Heart right ventricle (tissue), 16 donors: ENCODE measurements at regions not wholly inside any gene's neighbourhood (a gene's known extent, or its start where the extent isn't known, plus 50 kb on each side); places are given as distances from the start of the nearest gene placed in this dataset.

Experiments used
- ATAC-seq, 8 donors: fragments of 200-7000 bp; cut with Tn5 transposase; one replicate each; pipeline ENCODE4 v1.9.1; 2020; ENCODE audit warnings: mild to moderate bottlenecking in 8 of 8, moderate library complexity in 8 of 8, moderate number of reproducible peaks in 1 of 8
- DNase-seq, 2 donors: peaks; one replicate each; pipeline ENCODE4 v3.0.0-alpha.2; 2020
- H3K27ac ChIP-seq, 10 donors: fragments of 200-600 bp; sonication (generic) in 2 of 10; one replicate each; pipeline versions ENCODE4 v1.5.0 to v1.8.0; 2020 to 2022; ENCODE audit warnings: mild to moderate bottlenecking in 3 of 10
- H3K27me3 ChIP-seq, 7 donors: fragments of 200-600 bp; one replicate each; pipeline ENCODE4 v1.8.0; 2021 to 2022; ENCODE audit warnings: mild to moderate bottlenecking in 2 of 7
- H3K36me3 ChIP-seq, 9 donors: fragments of 200-600 bp; sonication (generic) in 1 of 9; one replicate each; pipeline versions ENCODE4 v1.5.0 to v1.8.0; 2020 to 2022; ENCODE audit warnings: mild to moderate bottlenecking in 2 of 9
- H3K4me1 ChIP-seq, 9 donors: fragments of 200-600 bp; sonication (generic) in 1 of 9; one replicate each; pipeline versions ENCODE4 v1.5.0 to v1.8.0; 2020 to 2022; ENCODE audit warnings: mild to moderate bottlenecking in 4 of 9
- H3K4me3 ChIP-seq, 10 donors: fragments of 200-600 bp; sonication (generic) in 2 of 10; one replicate each; pipeline versions ENCODE4 v1.5.0 to v1.8.0; 2020 to 2022; ENCODE audit warnings: mild to moderate bottlenecking in 7 of 10, moderate library complexity in 2 of 10
- H3K9me3 ChIP-seq, 11 donors: fragments of 200-600 bp in 10 of 11; sonication (generic) in 2 of 11; one replicate each; pipeline versions ENCODE4 v1.5.0 to v1.8.0; 2013 to 2022; ENCODE audit warnings: mild to moderate bottlenecking in 2 of 11, control low read depth in 1 of 11, moderate library complexity in 1 of 11
- WGBS, 2 donors: extraction: QIAGEN DNeasy Blood & Tissue Kit; methylation state at CpG; one replicate each; pipeline ENCODE4 v1.1.7; 2013; ENCODE audit warnings: inconsistent platforms in 1 of 2; 5-methylcytosine and 5-hydroxymethylcytosine counted together
- intact Hi-C, 10 donors: fragments of 100-400 bp; cut with DNase I; formaldehyde crosslinking; loops; one replicate each; pipeline versions ENCODE4 v1.11.1 to v1.14.2; 2022
- TF ChIP-seq, protein P1 (sequence below), 9 donors: fragments of 200-600 bp; sonication (generic) in 2 of 9; IDR thresholded peaks; one replicate each; pipeline versions ENCODE4 v1.5.0 to v1.8.0; 2021 to 2022; ENCODE audit warnings: antibody characterized with exemption in 9 of 9, mild to moderate bottlenecking in 5 of 9, moderate library complexity in 1 of 9
- donor health status: Arrhythmogenic right ventricular cardiomyopathy.
- donor health status: ischemic (EF 13 %, LVEDD 7.1; RV severe dilation, severe dysfunction).
- donor health status: healthy with polysubstance abuse.
- donor health status: DM: no; HTN: yes; CAD: no.
- donor health status: DM: no; HTN: no; CAD: no.
- donor health status: ischemic (EF 25% LVEDD 6.9; RV normal size, moderate dysfunction).
- donor health status: ischemic (EF 25% LVEDD 5.7; RV mildly dilated, moderate dysfunction).
- donor health status: healthy.
- donor health status: DM: yes; HTN: yes; CAD: no.
- donor health status: Ischemic cardiomyopathy.
- donor health status: ischemic (EF 35%, LVEDD 5.7; RV mildly dilated, moderate dysfunction).
- donor health status: nonischemic (EF 11% LVEDD 7.7; RV severe dilation, severe dysfunction).
- donor health status: DM: yes; HTN: yes; CAD: no.
- donor health status: PGD.
- donor health status: ischemic (EF 29% LVEDD 5.4; RV normal size, mild dysfunction).
- donor health status: nonischemic (EF 23%, LVEDD 6.1; RV moderate dilation, normal function).

DNA sequence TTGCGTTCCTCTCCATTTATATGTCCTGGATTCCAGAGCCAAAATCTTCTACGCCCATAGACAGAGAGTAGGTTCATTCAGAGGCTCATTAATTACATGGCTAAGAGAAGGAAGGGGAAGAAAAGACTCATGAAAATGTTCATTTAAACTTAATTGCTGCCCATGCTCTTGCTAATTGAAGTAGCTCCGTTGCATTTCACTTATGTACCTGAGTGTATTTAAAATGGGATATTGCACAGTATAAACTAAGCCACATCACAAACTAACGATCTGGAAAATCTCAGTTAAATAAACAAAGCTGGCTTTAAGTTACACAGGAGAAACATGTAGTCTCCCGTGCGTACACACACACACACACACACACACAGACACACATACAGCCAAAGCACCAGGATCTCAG is 269.2 kb downstream of the CDC5L start:
- H3K4me3 ChIP-seq: no peak overlapping the region
- H3K9me3 ChIP-seq: peaks cover 0 to 4% (median 0%) of the 10 kb centered on the region in 11 donors
- peaks cover 0 to 9% (median 0%) of the 10 kb centered on the region in 7 donors for H3K27me3 ChIP-seq
- TF ChIP-seq, protein P1, sequence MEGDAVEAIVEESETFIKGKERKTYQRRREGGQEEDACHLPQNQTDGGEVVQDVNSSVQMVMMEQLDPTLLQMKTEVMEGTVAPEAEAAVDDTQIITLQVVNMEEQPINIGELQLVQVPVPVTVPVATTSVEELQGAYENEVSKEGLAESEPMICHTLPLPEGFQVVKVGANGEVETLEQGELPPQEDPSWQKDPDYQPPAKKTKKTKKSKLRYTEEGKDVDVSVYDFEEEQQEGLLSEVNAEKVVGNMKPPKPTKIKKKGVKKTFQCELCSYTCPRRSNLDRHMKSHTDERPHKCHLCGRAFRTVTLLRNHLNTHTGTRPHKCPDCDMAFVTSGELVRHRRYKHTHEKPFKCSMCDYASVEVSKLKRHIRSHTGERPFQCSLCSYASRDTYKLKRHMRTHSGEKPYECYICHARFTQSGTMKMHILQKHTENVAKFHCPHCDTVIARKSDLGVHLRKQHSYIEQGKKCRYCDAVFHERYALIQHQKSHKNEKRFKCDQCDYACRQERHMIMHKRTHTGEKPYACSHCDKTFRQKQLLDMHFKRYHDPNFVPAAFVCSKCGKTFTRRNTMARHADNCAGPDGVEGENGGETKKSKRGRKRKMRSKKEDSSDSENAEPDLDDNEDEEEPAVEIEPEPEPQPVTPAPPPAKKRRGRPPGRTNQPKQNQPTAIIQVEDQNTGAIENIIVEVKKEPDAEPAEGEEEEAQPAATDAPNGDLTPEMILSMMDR (IDR thresholded peaks at IDR 0.05): no peak
- no peak overlapping the region for H3K27ac ChIP-seq
- intact Hi-C loops: loop anchor here in 9 of 10 donors (2.0 to 10.0 kb wide), 8 partner anchors 182 to 1268 kb away; no protein-coding TSS in a partner anchor
- no peak for DNase-seq
- WGBS, 2 donors: 91 to 94% methylated on average over 6 of the region's 6 CpGs
- ATAC-seq: no peak
- H3K4me1 ChIP-seq: peaks cover 0 to 8% (median 3%) of the 10 kb centered on the region in 9 donors
- no peaks in the 10 kb centered on the region for H3K36me3 ChIP-seq

DNA sequence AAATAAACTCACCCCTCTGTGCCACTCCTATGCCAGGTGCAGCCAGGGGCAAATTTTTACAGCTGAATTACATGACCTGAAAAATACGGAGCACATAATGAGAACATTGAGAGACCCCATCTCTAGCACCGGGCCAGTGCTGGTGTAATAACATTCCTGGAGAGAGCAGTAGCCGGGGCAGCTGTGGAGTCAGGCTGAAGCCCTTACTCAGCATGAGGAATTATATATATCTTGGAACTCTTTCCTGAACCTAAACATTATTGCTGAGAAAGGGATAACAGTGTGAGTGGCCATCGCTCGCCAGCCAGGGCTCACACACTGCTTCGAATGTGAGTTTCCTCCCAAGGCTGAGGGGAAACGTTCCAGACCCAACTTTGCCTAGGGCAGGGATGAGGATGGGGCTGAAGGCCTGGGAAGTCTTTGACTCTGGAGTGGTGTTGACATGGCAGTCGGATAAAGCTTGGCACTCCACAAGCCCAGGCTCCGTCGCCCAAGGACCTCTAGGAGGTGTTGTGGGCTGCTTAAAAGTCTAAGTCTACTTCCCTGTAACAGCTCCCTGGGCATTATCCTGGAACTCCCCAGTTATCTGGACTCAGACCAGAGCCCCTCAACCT is 269.8 kb downstream of the CDC5L start:
- Histone ChIP-seq H3K4me1 (peaks cover 0 to 8% (median 3%) of the 10 kb centered on the region in 9 donors), H3K27ac (no peak overlapping the region), H3K27me3 (peaks cover 0 to 12% (median 0%) of the 10 kb centered on the region in 7 donors), H3K4me3 (no peak overlapping the region), H3K36me3 (no peaks in the 10 kb centered on the region), H3K9me3 (peaks cover 0 to 4% (median 0%) of the 10 kb centered on the region in 11 donors)
- DNase-seq: no peak
- ATAC-seq: peak in 1 of 8 donors; percentile 24
- WGBS, 2 donors: 60 to 70% methylated on average over 10 of the region's 10 CpGs
- intact Hi-C loops: loop anchor here in 9 of 10 donors (2.0 to 10.0 kb wide), 8 partner anchors 183 to 1267 kb away; no protein-coding TSS in a partner anchor
- TF ChIP-seq, protein P1 (IDR thresholded peaks at IDR 0.05): no peak

DNA sequence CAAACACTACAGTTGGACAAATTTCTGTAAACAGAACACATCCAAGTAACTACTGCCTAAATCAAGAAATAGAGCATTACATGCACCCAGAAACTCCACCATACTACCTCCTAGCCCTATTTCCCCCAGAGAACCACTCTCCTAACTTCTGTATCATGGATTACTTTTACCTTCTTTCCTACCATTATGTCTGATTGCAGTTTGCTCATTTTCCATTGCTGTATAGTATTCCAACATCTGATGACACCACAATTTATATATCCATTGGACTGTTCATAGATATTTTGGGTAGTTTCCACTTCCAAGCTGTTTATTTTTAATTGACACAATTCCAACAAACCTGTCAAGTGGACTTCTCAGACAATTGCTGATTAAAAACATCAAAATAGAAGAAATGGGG is 271.1 kb downstream of the CDC5L start:
- H3K4me1 ChIP-seq: peaks cover 0 to 11% (median 3%) of the 10 kb centered on the region in 9 donors
- intact Hi-C loops: loop anchor here in 8 of 10 donors (5.0 to 10.0 kb wide), 7 partner anchors 184 to 1266 kb away; no protein-coding TSS in a partner anchor
- H3K27ac ChIP-seq: no peak overlapping the region
- peaks cover 0 to 4% (median 0%) of the 10 kb centered on the region in 11 donors for H3K9me3 ChIP-seq
- TF ChIP-seq, protein P1 (IDR thresholded peaks at IDR 0.05): no peak
- no peak for ATAC-seq
- DNase-seq: no peak
- H3K4me3 ChIP-seq: no peak overlapping the region
- H3K27me3 ChIP-seq: peaks cover 0 to 14% (median 0%) of the 10 kb centered on the region in 7 donors
- no peaks in the 10 kb centered on the region for H3K36me3 ChIP-seq

DNA sequence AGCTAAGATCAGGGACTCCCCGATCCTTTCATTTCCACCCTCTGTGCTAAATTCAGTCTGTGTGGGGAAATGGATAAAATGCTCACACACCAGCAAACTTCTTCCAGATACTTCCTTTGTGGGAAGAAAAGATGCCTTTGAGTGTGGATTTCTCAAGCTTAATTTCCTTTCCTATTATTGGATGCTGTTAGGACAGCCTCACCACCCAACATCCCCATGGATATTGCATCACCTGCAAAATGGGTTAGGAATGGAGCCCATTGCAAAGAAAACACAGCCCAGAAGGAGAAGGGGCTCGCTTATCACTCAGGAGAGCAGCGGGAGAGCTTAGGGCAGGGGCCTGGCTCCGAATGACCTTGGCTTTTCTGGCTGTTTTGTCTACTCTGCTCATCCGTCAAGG is 272.2 kb downstream of the CDC5L start:
- H3K27ac ChIP-seq: no peak overlapping the region
- H3K4me3 ChIP-seq: no peak overlapping the region
- no peaks in the 10 kb centered on the region for H3K36me3 ChIP-seq
- WGBS, 2 donors: 90 to 94% methylated on average over 5 of the region's 5 CpGs
- TF ChIP-seq, protein P1 (IDR thresholded peaks at IDR 0.05): no peak
- peaks cover 0 to 13% (median 0%) of the 10 kb centered on the region in 7 donors for H3K27me3 ChIP-seq
- peaks cover 0 to 11% (median 3%) of the 10 kb centered on the region in 9 donors for H3K4me1 ChIP-seq
- DNase-seq (no peak), ATAC-seq (no peak)
- intact Hi-C loops: loop anchor here in 8 of 10 donors (5.0 to 10.0 kb wide), 7 partner anchors 185 to 1265 kb away; no protein-coding TSS in a partner anchor
- H3K9me3 ChIP-seq: peaks cover 0 to 4% (median 0%) of the 10 kb centered on the region in 11 donors
